Osteoblast (primary cell): ENCODE measurements at regions not wholly inside any gene's neighbourhood (a gene's known extent, or its start where the extent isn't known, plus 50 kb on each side); places are given as distances from the start of the nearest gene placed in this dataset.

ENCODE experiments used
- DNase-seq: peaks from one replicate; pipeline ENCODE4 v3.0.0; 2011; ENCODE audit warnings: low spot score, mixed read lengths; ENCODE audit not compliant: insufficient read length; ENCODE audit errors: missing footprints
- H2AFZ ChIP-seq: 2 replicates; pipeline ENCODE4 v1.6.0; 2011; ENCODE audit warnings: mild to moderate bottlenecking, low read length
- H3K27ac ChIP-seq: 2 replicates; pipeline ENCODE4 v1.5.1; 2011; ENCODE audit warnings: mild to moderate bottlenecking, low read depth, low read length, moderate library complexity
- H3K27me3 ChIP-seq: 2 replicates; pipeline ENCODE4 v1.6.0; 2012; ENCODE audit warnings: mild to moderate bottlenecking, control low read depth, inconsistent platforms, low read length, moderate library complexity; ENCODE audit not compliant: insufficient read depth
- H3K36me3 ChIP-seq: 2 replicates; pipeline ENCODE4 v1.5.1; 2011; ENCODE audit warnings: mild to moderate bottlenecking, low read length, control low read depth, moderate library complexity; ENCODE audit not compliant: insufficient read depth
- H3K4me1 ChIP-seq: 2 replicates; pipeline ENCODE4 v1.5.1; 2011; ENCODE audit warnings: mild to moderate bottlenecking, low read length, control low read depth, moderate library complexity; ENCODE audit not compliant: insufficient read depth
- H3K4me2 ChIP-seq: 2 replicates; pipeline ENCODE4 v1.6.0; 2011; ENCODE audit warnings: mild to moderate bottlenecking, low read length; ENCODE audit not compliant: insufficient read depth
- H3K4me3 ChIP-seq: fragments of 200-600 bp; sonication (generic); 3 replicates; pipeline ENCODE4 v1.5.1; 2012; ENCODE audit warnings: mild to moderate bottlenecking, low read length, inconsistent platforms; ENCODE audit not compliant: insufficient read depth
- H3K79me2 ChIP-seq: 2 replicates; pipeline ENCODE4 v1.6.0; 2012; ENCODE audit warnings: mild to moderate bottlenecking, low read length, control low read depth, inconsistent platforms; ENCODE audit not compliant: insufficient read depth
- H3K9me3 ChIP-seq: 2 replicates; pipeline ENCODE4 v1.5.1; 2011; ENCODE audit warnings: low read depth, low read length, control low read depth
- H4K20me1 ChIP-seq: 2 replicates; pipeline ENCODE4 v1.6.0; 2012; ENCODE audit warnings: mild to moderate bottlenecking, low read length, control low read depth; ENCODE audit not compliant: insufficient read depth
- TF ChIP-seq, protein P1 (sequence below): IDR thresholded peaks from 2 replicates; pipeline ENCODE4 v1.5.1; 2011; ENCODE audit warnings: mild to moderate bottlenecking, low read depth, low read length, moderate library complexity; ENCODE audit errors: extremely low read depth

DNA sequence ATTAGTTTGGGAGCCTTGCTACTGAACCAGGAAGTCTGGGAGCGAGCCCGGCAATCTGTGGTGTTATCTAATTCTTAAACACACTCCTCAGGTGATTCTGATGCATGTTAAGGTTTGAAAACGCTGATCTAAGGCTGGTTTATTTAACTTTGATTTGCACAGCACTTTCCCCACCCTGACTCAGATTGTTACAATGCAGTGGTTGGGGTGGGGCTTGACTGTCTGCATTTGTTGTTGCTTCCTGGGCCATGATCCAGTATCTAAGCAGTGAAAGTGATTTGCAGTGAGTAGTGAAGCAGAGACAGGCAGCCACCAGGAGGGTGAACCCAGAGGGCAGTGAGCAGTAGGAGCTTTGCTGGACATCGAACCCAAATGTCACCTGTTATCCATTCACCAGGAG lies 81.6 kb upstream of the ARGLU1 start:
- H3K4me3 ChIP-seq = no peak overlapping the region
- H3K9me3 ChIP-seq = no peaks in the 10 kb centered on the region
- no peak overlapping the region for H3K4me2 ChIP-seq
- no peaks in the 10 kb centered on the region for H3K79me2 ChIP-seq
- TF ChIP-seq, protein P1, sequence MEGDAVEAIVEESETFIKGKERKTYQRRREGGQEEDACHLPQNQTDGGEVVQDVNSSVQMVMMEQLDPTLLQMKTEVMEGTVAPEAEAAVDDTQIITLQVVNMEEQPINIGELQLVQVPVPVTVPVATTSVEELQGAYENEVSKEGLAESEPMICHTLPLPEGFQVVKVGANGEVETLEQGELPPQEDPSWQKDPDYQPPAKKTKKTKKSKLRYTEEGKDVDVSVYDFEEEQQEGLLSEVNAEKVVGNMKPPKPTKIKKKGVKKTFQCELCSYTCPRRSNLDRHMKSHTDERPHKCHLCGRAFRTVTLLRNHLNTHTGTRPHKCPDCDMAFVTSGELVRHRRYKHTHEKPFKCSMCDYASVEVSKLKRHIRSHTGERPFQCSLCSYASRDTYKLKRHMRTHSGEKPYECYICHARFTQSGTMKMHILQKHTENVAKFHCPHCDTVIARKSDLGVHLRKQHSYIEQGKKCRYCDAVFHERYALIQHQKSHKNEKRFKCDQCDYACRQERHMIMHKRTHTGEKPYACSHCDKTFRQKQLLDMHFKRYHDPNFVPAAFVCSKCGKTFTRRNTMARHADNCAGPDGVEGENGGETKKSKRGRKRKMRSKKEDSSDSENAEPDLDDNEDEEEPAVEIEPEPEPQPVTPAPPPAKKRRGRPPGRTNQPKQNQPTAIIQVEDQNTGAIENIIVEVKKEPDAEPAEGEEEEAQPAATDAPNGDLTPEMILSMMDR = no peak
- no peak overlapping the region for H2AFZ ChIP-seq
- no peaks in the 10 kb centered on the region for H3K27me3 ChIP-seq
- no peaks in the 10 kb centered on the region for H3K36me3 ChIP-seq
- no peaks in the 10 kb centered on the region for H3K4me1 ChIP-seq
- H3K27ac ChIP-seq = no peak overlapping the region
- DNase-seq = peak; percentile 1
- H4K20me1 ChIP-seq = no peaks in the 10 kb centered on the region

DNA sequence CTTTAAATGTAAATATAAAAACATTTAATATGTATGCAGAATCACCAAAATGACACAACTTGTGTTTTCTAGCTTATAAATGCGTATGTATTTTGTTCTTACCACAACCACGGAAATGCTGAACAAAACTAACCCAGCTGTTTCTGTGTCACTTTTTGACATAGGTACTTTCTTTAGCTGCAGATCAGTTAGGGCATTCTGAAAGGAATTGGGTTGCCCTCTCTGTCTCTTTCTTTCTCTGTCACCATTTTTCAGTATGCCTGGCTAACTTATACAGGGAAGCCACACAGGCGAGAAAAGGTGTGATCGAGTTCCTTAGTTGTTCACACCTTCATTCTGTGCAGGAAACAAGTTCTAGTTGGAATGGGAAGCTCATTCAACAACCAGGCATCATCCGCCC lies 72.6 kb upstream of the ARGLU1 start:
- Histone ChIP-seq H4K20me1 (no peaks in the 10 kb centered on the region), H3K27ac (no peak overlapping the region), H3K9me3 (no peaks in the 10 kb centered on the region), H3K4me2 (no peak overlapping the region), H3K36me3 (no peaks in the 10 kb centered on the region), H3K27me3 (no peaks in the 10 kb centered on the region), H2AFZ (no peak overlapping the region), H3K4me3 (no peak overlapping the region), H3K79me2 (no peaks in the 10 kb centered on the region), H3K4me1 (no peaks in the 10 kb centered on the region)
- TF ChIP-seq, protein P1 = no peak
- no peak for DNase-seq

DNA sequence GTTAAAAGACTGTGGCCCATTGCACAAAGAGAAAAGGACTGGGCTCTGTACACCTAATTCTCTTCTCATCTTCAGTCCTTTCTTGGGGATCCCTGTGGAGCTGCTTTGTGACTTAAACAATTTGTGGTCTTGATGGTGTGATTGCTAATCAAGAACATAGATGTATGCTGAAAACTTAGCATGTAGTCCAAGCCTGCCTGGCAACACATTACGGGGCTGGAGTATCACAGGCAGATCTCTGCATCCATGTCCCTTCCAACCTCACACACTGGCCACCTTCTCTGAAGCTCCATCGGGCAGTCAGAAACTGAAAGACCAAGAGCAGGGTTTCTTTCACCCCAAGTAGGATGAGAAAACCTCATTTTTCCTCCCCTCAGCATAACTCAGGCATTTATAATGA lies 69.6 kb upstream of the ARGLU1 start:
- Histone ChIP-seq H3K4me2 (no peak overlapping the region), H3K79me2 (no peaks in the 10 kb centered on the region), H2AFZ (no peak overlapping the region), H3K4me1 (no peaks in the 10 kb centered on the region), H3K9me3 (no peaks in the 10 kb centered on the region), H3K36me3 (no peaks in the 10 kb centered on the region), H3K4me3 (no peak overlapping the region), H4K20me1 (no peaks in the 10 kb centered on the region), H3K27me3 (no peaks in the 10 kb centered on the region), H3K27ac (no peak overlapping the region)
- TF ChIP-seq, protein P1 = no peak
- peak; percentile 2 for DNase-seq

DNA sequence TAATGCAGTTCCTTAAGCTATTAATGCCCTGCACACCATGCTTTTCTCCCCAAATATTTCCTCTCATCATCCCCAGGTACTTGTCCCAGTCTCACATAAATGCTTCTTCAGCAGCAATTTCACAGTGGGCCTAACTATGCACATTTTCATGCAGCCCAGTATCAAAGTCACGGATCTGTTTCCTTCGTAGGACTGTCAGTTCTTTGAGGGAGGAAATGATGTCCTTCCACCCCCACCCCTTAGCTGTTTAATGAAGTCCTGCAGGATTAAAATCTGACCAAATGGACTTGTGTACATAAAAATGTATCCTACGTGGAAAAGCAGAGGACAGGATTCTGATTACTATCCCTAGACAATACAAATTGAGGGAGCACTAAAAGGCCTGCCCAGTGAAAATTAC lies 68.6 kb upstream of the ARGLU1 start:
- H3K9me3 ChIP-seq = no peaks in the 10 kb centered on the region
- H3K4me3 ChIP-seq = no peak overlapping the region
- no peaks in the 10 kb centered on the region for H3K79me2 ChIP-seq
- H3K27me3 ChIP-seq = no peaks in the 10 kb centered on the region
- no peak overlapping the region for H3K27ac ChIP-seq
- H4K20me1 ChIP-seq = no peaks in the 10 kb centered on the region
- no peak overlapping the region for H2AFZ ChIP-seq
- no peaks in the 10 kb centered on the region for H3K4me1 ChIP-seq
- no peaks in the 10 kb centered on the region for H3K36me3 ChIP-seq
- TF ChIP-seq, protein P1 = no peak
- DNase-seq = no peak
- H3K4me2 ChIP-seq = no peak overlapping the region
